Heart left ventricle (tissue), 13 donors: ENCODE measurements at regions not wholly inside any gene's neighbourhood (a gene's known extent, or its start where the extent isn't known, plus 50 kb on each side); places are given as distances from the start of the nearest gene placed in this dataset.

Experiments
- POLR2A ChIP-seq, 2 donors: fragments of 450-650 bp; IDR thresholded peaks; one replicate each; pipeline ENCODE4 v1.6.1; 2017; ENCODE audit warnings: antibody characterized with exemption in 2 of 2, mild to moderate bottlenecking in 2 of 2, moderate library complexity in 2 of 2
- TF ChIP-seq, protein P1 (sequence below), 12 donors: fragments of 200-600 bp; sonication (generic) in 4 of 12; IDR thresholded peaks; one replicate each; pipeline versions ENCODE4 v1.5.0 to v1.8.0; 2018 to 2022; ENCODE audit warnings: antibody characterized with exemption in 12 of 12, mild to moderate bottlenecking in 5 of 12
- donor health status: ischemic (EF 13 %, LVEDD 7.1; RV severe dilation, severe dysfunction).
- donor health status: DM: no; HTN: yes; CAD: no.
- donor health status: DM: no; HTN: no; CAD: no.
- donor health status: ischemic (EF 25% LVEDD 6.9; RV normal size, moderate dysfunction).
- donor health status: ischemic (EF 25% LVEDD 5.7; RV mildly dilated, moderate dysfunction).
- donor health status: ischemic (EF 35%, LVEDD 5.7; RV mildly dilated, moderate dysfunction).
- donor health status: nonischemic (EF 11% LVEDD 7.7; RV severe dilation, severe dysfunction).
- donor health status: DM: yes; HTN: yes; CAD: no.
- donor health status: PGD.
- donor health status: ischemic (EF 29% LVEDD 5.4; RV normal size, mild dysfunction).
- donor health status: nonischemic (EF 23%, LVEDD 6.1; RV moderate dilation, normal function).

DNA sequence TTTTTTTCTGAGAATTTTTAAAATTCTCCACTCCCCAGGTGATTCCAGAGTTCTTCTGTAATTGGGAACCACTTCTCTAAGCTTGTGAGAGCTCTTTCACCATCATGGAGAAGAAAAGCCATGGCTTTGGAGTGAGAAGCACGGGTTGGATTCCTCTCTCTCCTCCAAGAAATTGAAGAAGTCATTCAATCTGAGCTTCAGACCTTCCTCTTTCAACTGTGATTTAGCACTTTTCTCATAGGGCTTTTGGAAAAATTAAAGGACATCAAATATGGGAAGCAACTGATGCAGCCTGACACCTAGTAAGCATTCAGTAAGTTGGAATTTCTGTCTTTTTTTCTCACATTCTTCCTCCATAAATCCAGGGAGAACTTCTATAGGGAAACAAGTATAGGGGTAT, 580.4 kb upstream of the KLF4 start:
- TF ChIP-seq, protein P1, sequence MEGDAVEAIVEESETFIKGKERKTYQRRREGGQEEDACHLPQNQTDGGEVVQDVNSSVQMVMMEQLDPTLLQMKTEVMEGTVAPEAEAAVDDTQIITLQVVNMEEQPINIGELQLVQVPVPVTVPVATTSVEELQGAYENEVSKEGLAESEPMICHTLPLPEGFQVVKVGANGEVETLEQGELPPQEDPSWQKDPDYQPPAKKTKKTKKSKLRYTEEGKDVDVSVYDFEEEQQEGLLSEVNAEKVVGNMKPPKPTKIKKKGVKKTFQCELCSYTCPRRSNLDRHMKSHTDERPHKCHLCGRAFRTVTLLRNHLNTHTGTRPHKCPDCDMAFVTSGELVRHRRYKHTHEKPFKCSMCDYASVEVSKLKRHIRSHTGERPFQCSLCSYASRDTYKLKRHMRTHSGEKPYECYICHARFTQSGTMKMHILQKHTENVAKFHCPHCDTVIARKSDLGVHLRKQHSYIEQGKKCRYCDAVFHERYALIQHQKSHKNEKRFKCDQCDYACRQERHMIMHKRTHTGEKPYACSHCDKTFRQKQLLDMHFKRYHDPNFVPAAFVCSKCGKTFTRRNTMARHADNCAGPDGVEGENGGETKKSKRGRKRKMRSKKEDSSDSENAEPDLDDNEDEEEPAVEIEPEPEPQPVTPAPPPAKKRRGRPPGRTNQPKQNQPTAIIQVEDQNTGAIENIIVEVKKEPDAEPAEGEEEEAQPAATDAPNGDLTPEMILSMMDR (IDR thresholded peaks at IDR 0.05): no peak
- TF ChIP-seq POLR2A (IDR thresholded peaks at IDR 0.05): no peak
